ENCODE measurements at regions not wholly inside any gene's neighbourhood (a gene's known extent, or its start where the extent isn't known, plus 50 kb on each side); places are given as distances from the start of the nearest gene placed in this dataset.
"Not testable (repeated sequence)": the region's sequence is repeated elsewhere in the genome, so short reads cannot be mapped to it uniquely, and the experiment has no call there.

DNA sequence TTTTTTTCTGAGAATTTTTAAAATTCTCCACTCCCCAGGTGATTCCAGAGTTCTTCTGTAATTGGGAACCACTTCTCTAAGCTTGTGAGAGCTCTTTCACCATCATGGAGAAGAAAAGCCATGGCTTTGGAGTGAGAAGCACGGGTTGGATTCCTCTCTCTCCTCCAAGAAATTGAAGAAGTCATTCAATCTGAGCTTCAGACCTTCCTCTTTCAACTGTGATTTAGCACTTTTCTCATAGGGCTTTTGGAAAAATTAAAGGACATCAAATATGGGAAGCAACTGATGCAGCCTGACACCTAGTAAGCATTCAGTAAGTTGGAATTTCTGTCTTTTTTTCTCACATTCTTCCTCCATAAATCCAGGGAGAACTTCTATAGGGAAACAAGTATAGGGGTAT is 580.4 kb upstream of the KLF4 start:
- DNase-seq (ENCODE audit: low spot score), result no peak

DNA sequence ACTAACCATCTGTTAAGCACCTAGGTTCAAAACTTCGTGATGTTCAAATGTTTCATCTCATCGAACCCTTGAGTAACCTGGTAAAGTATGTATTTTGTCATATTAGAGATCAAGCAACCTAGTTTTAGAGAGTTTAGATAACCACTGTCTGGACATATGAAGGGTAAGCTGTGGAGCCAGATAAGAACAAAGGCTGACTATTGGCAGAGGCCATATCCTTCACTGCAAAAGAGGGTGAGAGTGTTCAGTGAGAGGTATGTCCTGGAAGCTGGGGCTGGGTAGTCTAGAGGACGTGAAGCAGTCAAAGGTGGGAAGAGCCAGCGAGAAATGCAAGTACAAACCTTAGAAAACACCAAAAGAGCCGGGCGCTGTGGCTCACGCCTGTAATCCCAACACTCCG is 573.1 kb upstream of the KLF4 start:
- no peak for DNase-seq (ENCODE audit: low spot score)

DNA sequence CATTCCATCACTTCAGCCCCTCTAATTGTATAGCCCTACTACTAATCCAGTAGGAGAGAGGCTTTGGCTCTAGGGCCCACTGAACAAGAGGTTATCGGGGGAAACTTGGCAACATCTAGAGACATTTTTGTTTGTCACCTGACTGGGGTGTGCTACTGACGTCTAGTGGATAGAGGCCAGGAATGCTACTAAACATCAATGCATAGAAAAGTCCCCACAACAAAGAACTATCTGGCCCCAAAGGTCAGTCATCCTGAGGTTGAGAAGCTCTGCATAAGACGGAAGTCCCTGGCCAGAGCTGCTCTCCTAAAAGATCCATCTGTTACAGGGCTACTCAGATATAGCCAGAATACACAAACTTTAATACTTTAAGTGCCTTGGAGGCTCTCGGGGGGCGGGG is 570.6 kb upstream of the KLF4 start:
- no peak for DNase-seq (ENCODE audit: low spot score)

DNA sequence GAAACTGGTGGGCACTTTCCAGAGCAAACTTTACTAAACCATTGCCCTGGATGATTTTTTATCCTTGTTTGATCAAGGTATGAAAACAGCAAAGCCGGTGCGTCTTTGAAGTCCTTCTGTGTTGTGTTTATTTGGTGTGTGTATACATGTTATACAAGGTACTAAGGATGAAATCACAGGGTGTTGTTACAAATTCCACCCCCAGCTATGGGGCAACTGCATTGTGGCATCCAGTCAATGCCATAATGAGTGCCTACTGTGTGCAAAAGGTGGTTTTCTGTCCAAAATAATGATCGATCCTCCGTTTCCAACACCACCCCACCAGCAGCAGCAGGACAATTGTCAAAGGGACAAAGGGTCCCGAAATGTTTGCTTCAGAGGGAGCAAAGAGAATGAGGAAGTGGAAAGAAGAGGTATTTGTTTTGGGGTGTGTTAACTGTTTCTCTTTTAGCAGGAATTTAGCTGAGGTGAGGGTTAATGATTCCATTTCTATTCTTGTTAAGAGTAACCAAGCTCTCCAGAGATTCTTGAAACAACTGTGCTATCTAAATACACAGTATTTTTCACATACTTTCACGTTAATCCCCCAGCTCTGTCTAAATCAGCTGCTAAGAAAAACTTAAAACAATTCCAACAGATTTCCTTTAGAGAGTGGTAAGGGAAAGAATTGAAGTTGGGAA is 568.7 kb upstream of the KLF4 start:
- DNase-seq (ENCODE audit: low spot score), result no peak

DNA sequence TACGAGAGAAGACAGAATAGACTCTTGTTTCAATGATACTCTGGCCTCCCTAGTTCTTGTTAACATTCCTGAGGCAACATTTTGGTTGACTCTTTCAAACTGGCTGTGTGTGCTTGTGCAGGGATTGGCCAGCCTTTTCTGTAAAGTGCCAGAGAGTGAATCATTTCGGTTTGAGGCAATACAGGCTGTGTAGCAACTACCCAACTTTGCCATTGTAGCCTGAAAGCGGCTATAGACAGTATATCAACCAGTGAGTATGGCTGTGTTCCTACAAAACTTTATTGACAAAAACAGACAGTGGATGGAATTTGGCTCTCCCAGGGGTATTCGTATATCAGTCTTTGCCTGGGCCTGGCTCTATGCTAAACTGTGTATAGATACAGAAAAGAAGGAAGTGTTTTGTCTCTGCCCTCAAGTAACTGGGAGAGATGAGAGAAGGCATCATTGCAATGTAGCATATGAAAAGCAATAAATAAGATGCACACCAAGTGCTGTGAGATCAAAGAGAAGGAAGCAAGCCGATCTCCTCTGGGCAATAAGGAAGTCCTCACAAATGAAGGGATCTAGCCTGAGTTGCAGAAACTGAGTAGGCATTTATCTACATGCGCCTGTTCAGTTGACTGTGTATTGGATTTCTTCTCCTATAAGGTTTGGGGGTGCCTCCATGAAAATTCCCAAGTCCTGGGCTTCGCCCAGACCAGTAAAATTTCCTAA is 568.0 kb upstream of the KLF4 start:
- peak; percentile 88 for DNase-seq (ENCODE audit: low spot score)

DNA sequence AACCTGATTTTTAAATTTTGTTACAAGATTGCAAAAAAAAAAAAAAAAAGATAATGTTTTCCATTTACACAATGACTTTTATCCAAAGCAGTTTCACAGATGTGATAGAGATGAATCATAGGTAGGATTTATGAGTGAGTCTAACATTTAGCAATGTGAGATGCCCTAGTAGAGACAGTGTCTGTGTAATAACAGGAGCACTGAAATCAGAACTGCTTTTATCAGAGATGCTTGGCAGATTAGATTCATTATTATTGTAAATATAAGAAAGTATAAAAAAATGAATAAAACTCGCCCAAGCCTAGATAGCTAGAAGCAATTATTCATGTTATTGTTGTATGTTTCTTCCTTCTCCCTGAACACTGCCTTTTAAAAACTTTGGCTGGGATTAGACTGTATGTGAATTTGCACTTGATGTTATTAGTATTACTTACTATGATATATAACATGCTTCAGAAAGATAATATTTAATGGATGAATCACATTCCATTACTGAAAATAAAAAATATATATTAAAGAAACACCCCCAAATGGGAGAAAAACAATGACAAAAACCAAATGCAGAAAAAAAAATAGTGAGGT is 567.3 kb upstream of the KLF4 start:
- DNase-seq (ENCODE audit: low spot score), result peak; percentile 42

DNA sequence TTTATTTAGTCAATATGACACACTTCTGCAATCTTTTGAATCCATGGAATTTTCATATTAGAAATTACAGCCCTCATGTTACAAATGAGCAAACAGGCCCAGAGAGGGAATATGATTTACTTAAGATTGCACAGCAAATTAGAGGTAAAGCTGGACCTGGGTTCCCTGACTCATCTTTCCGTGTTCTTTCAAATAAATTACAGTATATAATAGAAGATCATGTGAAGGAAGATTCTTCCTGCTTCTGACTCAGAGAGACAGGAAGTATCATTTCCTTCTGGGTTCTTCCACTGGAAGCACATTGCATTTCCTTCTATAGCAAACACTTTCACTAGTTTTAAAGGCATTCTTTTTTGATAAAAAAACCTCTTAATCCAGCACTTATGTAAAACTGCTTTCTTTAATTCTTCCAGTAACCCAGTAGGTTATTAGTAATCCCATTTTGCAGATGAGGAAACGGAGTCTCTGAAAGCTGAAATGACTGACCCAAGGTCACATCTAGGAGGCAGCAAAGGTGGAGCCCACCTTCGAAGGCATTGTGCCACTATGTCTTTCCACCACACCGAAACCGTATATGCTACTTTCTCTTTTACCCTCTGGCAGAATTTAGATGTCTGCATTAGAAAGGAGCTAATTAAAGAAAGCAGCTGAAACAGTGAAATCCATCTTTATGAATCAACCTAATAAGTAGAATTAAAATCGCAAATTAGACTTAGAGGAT is 566.7 kb upstream of the KLF4 start:
- no peak for DNase-seq (ENCODE audit: low spot score)

DNA sequence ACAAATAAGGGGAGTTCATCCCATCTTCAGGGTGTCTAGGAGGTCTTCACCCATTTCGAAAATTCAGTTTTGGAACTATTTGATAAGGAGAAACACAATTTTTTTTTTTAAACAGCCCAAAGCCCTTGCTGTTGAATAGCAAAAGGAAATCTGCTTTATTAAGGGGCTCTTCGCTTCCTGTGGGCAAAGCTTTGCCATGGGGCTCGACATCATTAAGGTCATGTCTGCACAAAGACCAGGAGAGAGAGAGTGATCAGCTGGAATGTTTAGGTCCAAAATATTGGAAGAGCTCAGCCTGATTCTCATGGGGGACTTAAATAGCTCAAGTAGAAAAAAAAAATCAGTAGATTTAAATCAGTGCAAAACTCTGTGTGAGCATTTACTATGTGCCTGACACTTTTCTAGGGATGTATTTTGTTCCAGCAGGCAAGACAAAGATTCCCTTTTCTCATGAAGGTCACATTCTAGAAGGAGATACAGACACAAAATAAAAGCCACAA is 564.6 kb upstream of the KLF4 start:
- no peak for DNase-seq (ENCODE audit: low spot score)

DNA sequence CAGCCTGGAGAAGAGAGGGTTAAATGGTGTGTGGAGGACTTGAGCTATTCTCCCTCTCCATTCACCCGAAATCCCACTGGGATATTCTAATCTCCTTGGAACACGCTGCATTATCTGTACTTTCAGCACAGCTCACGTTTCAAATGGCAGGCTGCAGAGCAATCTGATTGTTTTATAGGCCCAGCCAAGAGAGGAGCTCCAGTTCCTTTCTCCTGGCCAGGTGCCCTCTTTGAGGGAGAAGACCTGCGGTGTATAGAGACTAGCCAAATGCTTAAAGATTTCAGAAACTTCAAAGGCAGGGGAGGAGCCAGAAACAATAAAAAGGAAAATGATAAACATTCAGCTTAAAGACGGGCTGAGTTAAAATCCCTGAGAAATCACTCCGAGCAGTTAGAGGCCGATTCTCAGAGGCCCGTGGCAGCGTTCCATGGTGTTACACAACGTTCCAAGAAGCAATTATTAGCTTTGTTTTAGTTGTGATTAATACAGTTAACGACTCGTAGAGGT is 564.0 kb upstream of the KLF4 start:
- DNase-seq (ENCODE audit: low spot score), result peak; percentile 42

DNA sequence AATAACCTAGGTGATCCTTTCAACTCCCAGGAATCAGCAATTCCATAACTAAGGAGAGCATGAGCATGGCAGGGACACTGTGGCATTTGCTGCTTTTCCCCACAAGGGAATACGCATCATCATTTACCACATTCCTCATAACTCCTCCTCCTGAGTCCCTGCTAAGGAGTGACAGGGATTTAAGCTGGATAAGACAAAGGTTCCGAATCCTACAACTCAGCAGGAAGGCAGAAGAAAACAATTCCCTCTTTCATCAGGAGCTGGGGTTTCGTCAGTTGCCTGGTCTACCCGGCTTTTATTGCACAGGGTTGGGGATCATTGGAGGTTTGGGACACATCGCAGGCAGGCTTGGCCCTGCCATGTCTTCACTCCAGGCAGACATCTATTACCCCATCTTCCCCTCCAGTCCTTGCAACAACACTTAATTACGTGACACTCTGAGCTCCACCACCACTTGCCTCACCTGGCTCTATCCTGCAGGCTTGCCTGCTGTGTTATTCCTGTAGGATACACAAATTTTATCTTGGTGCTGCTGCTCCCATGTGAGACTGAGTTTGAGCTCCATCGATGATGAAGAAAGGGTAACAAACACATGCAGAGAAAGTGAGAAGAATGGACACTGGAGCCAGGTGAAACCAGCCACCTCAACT is 563.0 kb upstream of the KLF4 start:
- no peak for DNase-seq (ENCODE audit: low spot score)

DNA sequence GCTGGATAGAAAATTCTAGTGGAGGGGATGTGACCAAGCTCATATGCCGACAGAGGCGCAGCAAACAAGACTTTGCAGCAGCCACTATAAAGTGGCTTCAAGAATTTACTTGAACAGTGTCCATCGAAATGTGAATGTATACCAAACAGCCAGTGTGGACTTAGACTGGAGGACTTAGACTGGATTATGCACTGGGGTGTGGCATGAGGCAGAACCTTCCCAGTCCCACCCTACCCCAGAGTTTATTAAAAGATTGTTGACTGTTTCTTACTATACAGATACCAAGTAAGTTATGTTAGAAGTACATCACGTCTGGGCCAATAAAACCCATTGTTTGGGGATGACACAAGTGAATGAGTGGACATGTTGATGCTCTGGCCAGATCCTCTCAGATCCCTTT is 561.3 kb upstream of the KLF4 start:
- DNase-seq (ENCODE audit: low spot score), result no peak

DNA sequence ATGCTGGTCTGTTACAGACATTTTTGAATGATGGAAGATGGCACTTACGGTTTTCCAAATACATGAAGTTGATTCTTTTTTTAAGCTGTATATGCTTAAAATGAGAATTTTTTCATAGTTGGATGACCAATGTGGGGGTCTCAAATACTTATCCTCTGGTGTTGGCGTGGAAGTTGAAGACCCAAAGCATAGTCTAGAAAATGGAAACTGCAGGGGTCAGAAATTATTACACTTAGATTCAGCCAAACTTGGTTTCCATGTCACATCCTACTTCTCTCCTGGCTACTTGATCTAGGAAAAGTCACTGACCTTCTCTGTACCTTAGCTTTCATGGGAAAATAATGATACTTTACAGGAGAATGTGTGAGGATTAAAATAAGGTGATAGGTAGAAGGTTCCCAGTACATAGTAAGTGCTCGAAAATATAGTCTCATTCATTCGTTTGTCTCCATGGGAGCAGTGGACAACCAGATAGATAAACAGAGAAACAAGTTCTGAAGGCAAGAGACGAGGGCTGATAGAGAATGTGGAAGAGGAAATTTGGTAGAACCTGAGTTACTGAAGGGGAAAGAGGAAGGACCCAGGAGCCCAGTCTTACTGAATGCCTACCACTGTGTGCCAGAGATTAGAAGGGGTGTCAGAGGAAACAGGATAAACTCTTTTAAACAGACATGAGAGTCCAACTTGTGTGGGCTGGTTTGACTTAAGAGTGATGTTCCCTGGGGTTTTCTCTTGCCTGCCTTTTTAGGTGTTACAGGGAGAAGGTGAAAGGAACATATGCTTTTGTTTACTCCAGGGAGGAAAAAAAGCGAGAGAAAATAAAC is 560.3 kb upstream of the KLF4 start:
- no peak for DNase-seq (ENCODE audit: low spot score)

DNA sequence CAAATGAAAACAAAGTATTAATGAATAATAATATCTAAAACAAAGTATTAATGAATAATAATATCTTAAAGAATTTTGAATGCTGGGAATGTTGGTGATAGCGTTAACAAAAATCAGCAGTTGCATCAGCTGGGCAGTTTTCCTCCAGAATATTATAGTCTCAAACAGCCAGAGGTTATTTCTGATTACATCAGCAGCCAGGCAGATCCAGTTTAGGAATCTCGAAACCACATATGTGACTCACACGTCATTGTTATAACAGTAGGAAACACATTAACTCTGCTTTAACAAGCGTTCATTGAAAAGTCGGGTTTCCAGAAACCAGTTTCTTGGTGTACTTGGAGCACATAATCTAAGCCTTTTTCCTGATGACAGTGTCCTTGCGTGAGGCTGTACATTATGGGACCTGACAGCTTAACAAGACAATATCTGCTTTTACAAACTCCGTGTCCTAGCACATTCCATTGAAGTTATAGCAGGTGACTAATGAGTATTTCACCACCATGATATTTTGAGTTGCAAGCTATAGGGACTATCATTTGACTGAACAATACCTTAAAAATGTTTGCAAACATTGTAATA is 559.5 kb upstream of the KLF4 start:
- peak; percentile 74 for DNase-seq (ENCODE audit: low spot score)

DNA sequence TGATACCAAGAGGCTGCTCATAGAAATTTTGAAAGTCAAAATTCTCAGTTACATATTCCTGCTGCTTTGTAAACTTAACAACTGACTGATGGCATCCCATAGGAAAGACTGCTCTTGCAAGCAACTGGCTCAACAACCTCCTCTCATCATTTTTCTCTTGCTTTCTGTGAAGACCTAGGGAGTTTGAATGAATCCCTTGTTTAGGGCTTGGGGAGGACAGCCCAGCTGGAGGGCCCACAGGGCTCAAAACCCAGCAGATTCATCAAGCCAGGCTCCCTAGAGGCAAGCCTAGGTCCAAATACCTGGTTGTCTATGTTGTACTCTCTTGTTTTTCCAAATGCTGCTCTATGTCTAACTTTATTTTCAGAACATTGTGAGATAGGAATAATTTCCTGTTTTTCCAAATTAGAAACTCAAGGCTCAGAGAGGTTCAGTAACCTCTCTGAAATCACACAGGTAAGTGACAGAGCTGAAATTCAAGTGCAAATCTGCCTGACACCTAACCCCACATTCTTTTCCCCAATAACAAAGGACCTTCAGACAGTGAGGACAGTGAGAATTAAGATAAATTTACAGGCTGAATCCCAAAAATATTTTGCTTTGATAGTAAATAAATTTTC is 558.9 kb upstream of the KLF4 start:
- no peak for DNase-seq (ENCODE audit: low spot score)

DNA sequence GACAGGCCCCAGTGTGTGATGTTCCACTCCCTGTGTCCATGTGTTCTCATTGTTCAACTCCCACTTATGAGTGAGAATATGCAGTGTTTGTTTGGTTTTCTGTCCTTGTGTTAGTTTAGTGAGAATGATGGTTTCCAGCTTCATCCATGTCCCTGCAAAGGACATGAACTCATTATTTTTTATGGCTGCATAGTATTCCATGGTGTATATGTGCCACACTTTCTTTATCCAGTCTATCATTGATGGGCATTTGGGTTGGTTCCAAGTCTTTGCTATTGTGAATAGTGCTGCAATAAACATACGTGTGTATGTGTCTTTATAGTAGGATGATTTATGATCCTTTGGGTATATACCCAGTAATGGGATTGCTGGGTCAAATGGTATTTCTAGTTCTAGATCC is 558.2 kb upstream of the KLF4 start:
- DNase-seq (ENCODE audit: low spot score), result not testable (repeated sequence)

DNA sequence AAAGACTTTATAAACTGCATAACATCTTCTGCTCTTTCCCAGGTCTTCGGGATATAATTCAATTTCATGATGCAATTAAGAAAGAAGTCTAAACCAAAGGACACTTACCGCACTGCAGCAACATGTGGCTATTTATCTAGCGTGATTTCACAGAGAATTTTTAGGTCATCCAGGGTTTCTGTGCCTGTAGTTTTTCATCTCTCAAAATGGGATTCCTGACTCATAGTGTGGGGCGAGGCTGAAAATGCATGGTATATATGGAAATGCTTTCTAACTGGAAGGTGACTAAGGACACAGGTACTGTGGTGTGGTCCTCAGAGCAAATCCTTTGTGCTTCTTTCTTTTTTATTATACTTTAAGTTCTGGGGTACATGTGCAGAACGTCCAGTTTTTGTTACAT is 557.7 kb upstream of the KLF4 start:
- DNase-seq (ENCODE audit: low spot score), result no peak

DNA sequence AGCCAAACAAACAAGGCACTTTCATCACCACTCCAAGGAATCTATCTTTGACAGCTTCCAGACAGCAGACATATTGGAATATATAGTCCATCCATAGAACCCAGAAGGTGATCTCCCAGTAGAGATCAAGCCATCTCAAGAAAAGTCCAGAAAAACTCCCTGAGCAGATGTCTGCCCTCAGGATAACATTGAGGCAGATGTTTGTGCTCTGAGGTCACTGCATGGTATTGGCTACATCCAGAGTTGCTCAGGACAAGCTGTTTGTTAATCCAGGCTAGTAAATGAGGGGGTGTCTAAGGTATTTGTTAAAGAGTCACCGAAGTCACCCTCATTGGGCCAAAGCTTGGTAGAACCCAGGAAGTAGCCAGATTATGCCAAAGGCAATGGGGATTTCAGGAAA is 556.3 kb upstream of the KLF4 start:
- DNase-seq (ENCODE audit: low spot score), result no peak

DNA sequence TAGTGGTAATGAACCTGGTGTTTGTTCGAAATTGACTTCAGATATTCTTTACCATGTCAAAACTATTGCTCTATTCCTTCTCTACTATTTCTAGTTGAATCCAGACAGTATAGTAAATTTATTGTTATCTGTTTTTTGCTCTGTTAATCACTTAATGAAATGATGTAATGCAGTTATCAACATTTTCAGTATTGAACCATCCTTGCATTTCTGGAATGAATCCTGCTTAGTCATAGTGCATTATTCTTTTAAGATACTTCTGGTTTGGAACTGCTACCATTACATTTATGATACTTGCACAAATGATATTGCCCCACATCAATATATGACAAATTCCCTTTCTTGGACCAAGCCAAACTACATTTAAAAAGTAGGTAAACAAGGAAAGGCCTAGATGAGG is 554.0 kb upstream of the KLF4 start:
- no peak for DNase-seq (ENCODE audit: low spot score)

DNA sequence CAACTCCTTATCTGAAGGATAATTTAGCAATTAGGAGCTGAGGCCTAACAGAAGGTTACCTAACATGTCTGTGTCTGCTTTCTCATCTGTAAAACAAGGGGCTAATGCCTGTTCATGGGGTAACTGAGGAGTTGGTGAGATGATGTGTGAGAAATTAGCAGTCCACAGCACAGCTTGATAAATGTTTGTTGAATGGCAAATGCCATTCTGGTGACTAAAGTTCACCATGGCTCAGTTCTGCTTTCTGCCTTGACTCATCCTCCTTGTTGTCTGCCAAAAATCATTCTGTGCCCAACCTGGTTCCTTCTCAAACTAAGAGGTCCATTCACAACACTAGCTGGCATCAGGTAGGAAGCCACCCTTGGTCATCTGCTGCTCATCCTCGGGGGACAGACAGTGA is 552.0 kb upstream of the KLF4 start:
- peak; percentile 76 for DNase-seq (ENCODE audit: low spot score)

DNA sequence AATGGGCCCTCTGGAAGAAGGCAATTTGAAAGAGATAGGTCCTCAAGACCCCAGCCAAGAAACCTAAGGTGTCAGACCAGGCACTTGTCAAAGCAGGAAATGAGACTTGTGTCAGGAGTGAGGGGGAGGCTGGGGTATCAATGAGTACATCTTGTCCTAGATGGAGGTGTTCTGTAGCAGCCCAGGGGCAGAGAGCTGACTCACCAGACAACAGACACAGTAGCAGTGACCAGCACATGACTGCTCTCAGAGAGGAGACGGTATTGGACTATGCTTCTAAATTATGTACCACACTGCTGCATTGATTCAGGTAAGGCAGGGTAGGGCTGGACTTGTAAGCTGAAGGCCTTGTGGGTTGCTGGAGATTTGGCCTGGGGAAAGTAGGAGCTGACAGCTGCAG is 551.2 kb upstream of the KLF4 start:
- peak; percentile 44 for DNase-seq (ENCODE audit: low spot score)
